HEK293 (cell line): ENCODE measurements at regions not wholly inside any gene's neighbourhood (a gene's known extent, or its start where the extent isn't known, plus 50 kb on each side); places are given as distances from the start of the nearest gene placed in this dataset.

ENCODE experiments used
- KLF10 ChIP-seq: fragments of 450-650 bp; IDR thresholded peaks from 2 replicates; pipeline ENCODE4 v1.5.1; 2018; ENCODE audit warnings: missing biosample characterization, mild to moderate bottlenecking, missing genetic modification characterization
- KLF9 ChIP-seq: fragments of 450-650 bp; formaldehyde crosslinking; IDR thresholded peaks from 2 replicates; pipeline ENCODE4 v1.5.1; 2016; ENCODE audit warnings: missing biosample characterization, missing genetic modification characterization, low read depth
- REST ChIP-seq: fragments of 450-650 bp; formaldehyde crosslinking; IDR thresholded peaks from 2 replicates; pipeline ENCODE4 v1.5.1; 2016; ENCODE audit warnings: missing biosample characterization, missing genetic modification characterization
- ZBTB1 ChIP-seq: fragments of 450-650 bp; formaldehyde crosslinking; IDR thresholded peaks from 2 replicates; pipeline ENCODE4 v1.5.1; 2016; ENCODE audit warnings: missing biosample characterization, missing genetic modification characterization
- ZNF354C ChIP-seq: fragments of 450-650 bp; formaldehyde crosslinking; IDR thresholded peaks from 2 replicates; pipeline ENCODE4 v1.5.1; 2016; ENCODE audit warnings: missing biosample characterization, missing genetic modification characterization, low read depth, borderline replicate concordance
- ZNF433 ChIP-seq: fragments of 450-650 bp; formaldehyde crosslinking; IDR thresholded peaks from 2 replicates; pipeline ENCODE4 v1.5.1; 2016; ENCODE audit warnings: missing biosample characterization, missing genetic modification characterization, low read depth
- ZNF560 ChIP-seq: fragments of 450-650 bp; formaldehyde crosslinking; IDR thresholded peaks from 2 replicates; pipeline ENCODE4 v1.5.1; 2017; ENCODE audit warnings: missing biosample characterization, missing genetic modification characterization, borderline replicate concordance
- ZNF624 ChIP-seq: fragments of 450-650 bp; formaldehyde crosslinking; IDR thresholded peaks from 2 replicates; pipeline ENCODE4 v1.5.1; 2017; ENCODE audit warnings: missing biosample characterization, missing genetic modification characterization
- TF ChIP-seq, protein P1 (sequence below): fragments of 450-650 bp; formaldehyde crosslinking; IDR thresholded peaks from 2 replicates; pipeline ENCODE4 v1.5.1; 2016; ENCODE audit warnings: missing biosample characterization, missing genetic modification characterization
- TF ChIP-seq, protein P2 (sequence below): fragments of 450-650 bp; formaldehyde crosslinking; IDR thresholded peaks from 2 replicates; pipeline ENCODE4 v1.5.1; 2016; ENCODE audit warnings: missing biosample characterization, missing genetic modification characterization

DNA sequence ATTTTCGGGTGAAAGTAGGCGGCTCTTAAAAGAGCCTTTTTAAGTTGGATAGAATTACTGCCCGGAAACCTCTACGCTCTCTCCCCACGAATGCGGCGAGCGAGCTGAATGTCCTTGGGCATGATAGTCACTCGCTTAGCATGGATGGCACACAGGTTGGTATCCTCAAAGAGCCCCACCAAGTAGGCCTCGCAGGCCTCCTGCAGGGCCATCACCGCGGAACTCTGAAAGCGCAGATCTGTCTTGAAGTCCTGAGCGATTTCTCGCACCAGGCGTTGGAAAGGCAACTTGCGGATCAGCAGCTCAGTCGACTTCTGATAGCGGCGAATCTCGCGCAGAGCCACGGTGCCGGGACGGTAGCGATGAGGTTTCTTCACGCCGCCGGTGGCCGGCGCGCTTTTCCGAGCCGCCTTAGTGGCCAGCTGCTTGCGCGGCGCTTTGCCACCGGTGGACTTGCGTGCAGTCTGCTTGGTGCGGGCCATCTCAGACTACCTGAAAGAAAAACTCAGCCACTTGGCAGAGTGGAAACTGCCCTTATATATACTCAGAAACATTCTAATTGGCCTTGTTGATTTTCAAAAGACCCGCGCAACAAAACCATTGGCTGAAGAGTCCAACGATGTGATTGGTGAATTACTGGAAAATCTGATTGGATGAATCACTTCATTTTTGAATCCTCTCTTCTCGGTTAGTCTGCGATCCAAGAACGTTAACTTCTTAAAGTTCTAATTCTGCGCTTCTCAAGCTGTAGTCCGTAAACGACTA lies 93.9 kb upstream of the BTN3A2 start:
- TF ChIP-seq ZNF624 (tag by site-specific recombination): no peak
- TF ChIP-seq, protein P1, sequence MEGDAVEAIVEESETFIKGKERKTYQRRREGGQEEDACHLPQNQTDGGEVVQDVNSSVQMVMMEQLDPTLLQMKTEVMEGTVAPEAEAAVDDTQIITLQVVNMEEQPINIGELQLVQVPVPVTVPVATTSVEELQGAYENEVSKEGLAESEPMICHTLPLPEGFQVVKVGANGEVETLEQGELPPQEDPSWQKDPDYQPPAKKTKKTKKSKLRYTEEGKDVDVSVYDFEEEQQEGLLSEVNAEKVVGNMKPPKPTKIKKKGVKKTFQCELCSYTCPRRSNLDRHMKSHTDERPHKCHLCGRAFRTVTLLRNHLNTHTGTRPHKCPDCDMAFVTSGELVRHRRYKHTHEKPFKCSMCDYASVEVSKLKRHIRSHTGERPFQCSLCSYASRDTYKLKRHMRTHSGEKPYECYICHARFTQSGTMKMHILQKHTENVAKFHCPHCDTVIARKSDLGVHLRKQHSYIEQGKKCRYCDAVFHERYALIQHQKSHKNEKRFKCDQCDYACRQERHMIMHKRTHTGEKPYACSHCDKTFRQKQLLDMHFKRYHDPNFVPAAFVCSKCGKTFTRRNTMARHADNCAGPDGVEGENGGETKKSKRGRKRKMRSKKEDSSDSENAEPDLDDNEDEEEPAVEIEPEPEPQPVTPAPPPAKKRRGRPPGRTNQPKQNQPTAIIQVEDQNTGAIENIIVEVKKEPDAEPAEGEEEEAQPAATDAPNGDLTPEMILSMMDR (tag by site-specific recombination): no peak
- TF ChIP-seq ZNF560: no peak
- no peak for TF ChIP-seq ZNF354C (tag by site-specific recombination)
- TF ChIP-seq KLF9 (tag by site-specific recombination): no peak
- no peak for TF ChIP-seq ZNF433 (tag by site-specific recombination)
- no peak for TF ChIP-seq KLF10 (tag by site-specific recombination)
- TF ChIP-seq ZBTB1 (tag by site-specific recombination): no peak
- TF ChIP-seq REST (tag by site-specific recombination): no peak
- TF ChIP-seq, protein P2, sequence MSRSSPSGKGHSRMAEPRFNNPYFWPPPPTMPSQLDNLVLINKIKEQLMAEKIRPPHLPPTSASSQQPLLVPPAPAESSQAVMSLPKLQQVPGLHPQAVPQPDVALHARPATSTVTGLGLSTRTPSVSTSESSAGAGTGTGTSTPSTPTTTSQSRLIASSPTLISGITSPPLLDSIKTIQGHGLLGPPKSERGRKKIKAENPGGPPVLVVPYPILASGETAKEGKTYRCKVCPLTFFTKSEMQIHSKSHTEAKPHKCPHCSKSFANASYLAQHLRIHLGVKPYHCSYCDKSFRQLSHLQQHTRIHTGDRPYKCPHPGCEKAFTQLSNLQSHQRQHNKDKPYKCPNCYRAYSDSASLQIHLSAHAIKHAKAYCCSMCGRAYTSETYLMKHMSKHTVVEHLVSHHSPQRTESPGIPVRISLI (tag by site-specific recombination): no peak
